ENCODE measurements at regions not wholly inside any gene's neighbourhood (a gene's known extent, or its start where the extent isn't known, plus 50 kb on each side); places are given as distances from the start of the nearest gene placed in this dataset.

- Histone ChIP-seq H3K4me3 (ENCODE audit: low read depth, low read length) (no peak overlapping the region), H2AFZ (ENCODE audit: insufficient read depth, low read length, poor library complexity) (no peak overlapping the region), H2AK5ac (ENCODE audit: low read length) (no peak overlapping the region), H4K8ac (ENCODE audit: low read depth, low read length) (no peak overlapping the region), H3K9ac (ENCODE audit: low read length) (no peak overlapping the region), H3K36me3 (ENCODE audit: control insufficient read depth in 1 of 2, insufficient read depth in 2 of 2, low read length in 2 of 2) (no peaks in the 10 kb centered on the region), H4K91ac (ENCODE audit: low read depth, low read length) (no peak overlapping the region), H3K4me1 (ENCODE audit: control insufficient read depth in 1 of 2, insufficient read depth in 2 of 2, low read length in 2 of 2) (peaks cover 0 to 5% of the 10 kb centered on the region in 2 experiments), H2BK12ac (ENCODE audit: low read length) (no peak overlapping the region), H3K18ac (ENCODE audit: low read length) (no peak overlapping the region), H3K79me1 (ENCODE audit: low read length) (no peaks in the 10 kb centered on the region), H3K4me2 (ENCODE audit: low read length) (no peak overlapping the region), H3K27ac (ENCODE audit: low read depth, low read length) (no peak overlapping the region), H3K79me2 (ENCODE audit: control insufficient read depth, insufficient read depth, low read length, poor library complexity) (no peaks in the 10 kb centered on the region), H3K4ac (ENCODE audit: low read depth, low read length) (no peak overlapping the region), H3K14ac (ENCODE audit: low read length) (no peak overlapping the region), H2BK120ac (ENCODE audit: insufficient read depth, low read length, poor library complexity) (no peak overlapping the region), H2BK5ac (ENCODE audit: low read depth, low read length, poor library complexity) (no peak overlapping the region), H3K27me3 (ENCODE audit: insufficient read depth, low read length) (no peaks in the 10 kb centered on the region), H3K23ac (ENCODE audit: low read length) (no peak overlapping the region), H4K12ac (ENCODE audit: low read depth, low read length) (no peak overlapping the region), H3K9me3 (ENCODE audit: insufficient read depth, low read depth, low read length) (no peaks in the 10 kb centered on the region)
- no CpG with 5 or more reads among the region's 2 CpGs for WGBS (ENCODE audit: extremely low coverage, insufficient coverage, insufficient read length)
- no peak for DNase-seq
Observed at GRCh38 chr15:39092761-39093160, 488.1 kb upstream of the THBS1 start.

GRCh38 chr15:39094116-39094515 is 486.8 kb upstream of the THBS1 start:
- Histone ChIP-seq H2BK12ac (ENCODE audit: low read length) (no peak overlapping the region), H4K91ac (ENCODE audit: low read depth, low read length) (no peak overlapping the region), H3K4ac (ENCODE audit: low read depth, low read length) (no peak overlapping the region), H2AFZ (ENCODE audit: insufficient read depth, low read length, poor library complexity) (no peak overlapping the region), H4K8ac (ENCODE audit: low read depth, low read length) (no peak overlapping the region), H3K79me1 (ENCODE audit: low read length) (no peaks in the 10 kb centered on the region), H3K27me3 (ENCODE audit: insufficient read depth, low read length) (no peaks in the 10 kb centered on the region), H3K23ac (ENCODE audit: low read length) (no peak overlapping the region), H2BK120ac (ENCODE audit: insufficient read depth, low read length, poor library complexity) (no peak overlapping the region), H4K12ac (ENCODE audit: low read depth, low read length) (no peak overlapping the region), H3K14ac (ENCODE audit: low read length) (no peak overlapping the region), H2AK5ac (ENCODE audit: low read length) (no peak overlapping the region), H3K9me3 (ENCODE audit: insufficient read depth, low read depth, low read length) (no peaks in the 10 kb centered on the region), H3K27ac (ENCODE audit: low read depth, low read length) (no peak overlapping the region), H3K4me3 (ENCODE audit: low read depth, low read length) (no peak overlapping the region), H3K4me1 (ENCODE audit: control insufficient read depth in 1 of 2, insufficient read depth in 2 of 2, low read length in 2 of 2) (peaks cover 0 to 5% of the 10 kb centered on the region in 2 experiments), H3K18ac (ENCODE audit: low read length) (no peak overlapping the region), H3K36me3 (ENCODE audit: control insufficient read depth in 1 of 2, insufficient read depth in 2 of 2, low read length in 2 of 2) (no peaks in the 10 kb centered on the region), H2BK5ac (ENCODE audit: low read depth, low read length, poor library complexity) (no peak overlapping the region), H3K79me2 (ENCODE audit: control insufficient read depth, insufficient read depth, low read length, poor library complexity) (no peaks in the 10 kb centered on the region), H3K9ac (ENCODE audit: low read length) (no peak overlapping the region), H3K4me2 (ENCODE audit: low read length) (no peak overlapping the region)
- no peak for DNase-seq

- Histone ChIP-seq H3K18ac (ENCODE audit: low read length) (no peak overlapping the region), H2BK12ac (ENCODE audit: low read length) (peak overlapping the region; percentile 61), H3K27ac (ENCODE audit: low read depth, low read length) (peak overlapping the region; percentile 57), H3K36me3 (ENCODE audit: control insufficient read depth in 1 of 2, insufficient read depth in 2 of 2, low read length in 2 of 2) (no peaks in the 10 kb centered on the region), H3K79me2 (ENCODE audit: control insufficient read depth, insufficient read depth, low read length, poor library complexity) (no peaks in the 10 kb centered on the region), H4K8ac (ENCODE audit: low read depth, low read length) (no peak overlapping the region), H3K4me1 (ENCODE audit: control insufficient read depth in 1 of 2, insufficient read depth in 2 of 2, low read length in 2 of 2) (peaks cover 0 to 5% of the 10 kb centered on the region in 2 experiments), H3K14ac (ENCODE audit: low read length) (no peak overlapping the region), H2AK5ac (ENCODE audit: low read length) (no peak overlapping the region), H2BK5ac (ENCODE audit: low read depth, low read length, poor library complexity) (no peak overlapping the region), H3K4me2 (ENCODE audit: low read length) (peak overlapping the region; percentile 35), H3K9me3 (ENCODE audit: insufficient read depth, low read depth, low read length) (no peaks in the 10 kb centered on the region), H3K9ac (ENCODE audit: low read length) (no peak overlapping the region), H3K4ac (ENCODE audit: low read depth, low read length) (no peak overlapping the region), H2BK120ac (ENCODE audit: insufficient read depth, low read length, poor library complexity) (no peak overlapping the region), H3K4me3 (ENCODE audit: low read depth, low read length) (no peak overlapping the region), H4K12ac (ENCODE audit: low read depth, low read length) (no peak overlapping the region), H3K23ac (ENCODE audit: low read length) (no peak overlapping the region), H3K79me1 (ENCODE audit: low read length) (no peaks in the 10 kb centered on the region), H3K27me3 (ENCODE audit: insufficient read depth, low read length) (no peaks in the 10 kb centered on the region), H4K91ac (ENCODE audit: low read depth, low read length) (no peak overlapping the region), H2AFZ (ENCODE audit: insufficient read depth, low read length, poor library complexity) (peak overlapping the region; percentile 45)
- WGBS (ENCODE audit: extremely low coverage, insufficient coverage, insufficient read length): no CpG with 5 or more reads among the region's 8 CpGs
- peak in 1 of 2 donors; percentile 24 for DNase-seq
Observed at GRCh38 chr15:39095218-39095879, 485.5 kb upstream of the THBS1 start.

- Histone ChIP-seq H3K79me2 (ENCODE audit: control insufficient read depth, insufficient read depth, low read length, poor library complexity) (no peaks in the 10 kb centered on the region), H3K9ac (ENCODE audit: low read length) (no peak overlapping the region), H4K91ac (ENCODE audit: low read depth, low read length) (no peak overlapping the region), H3K27me3 (ENCODE audit: insufficient read depth, low read length) (no peaks in the 10 kb centered on the region), H4K12ac (ENCODE audit: low read depth, low read length) (no peak overlapping the region), H3K79me1 (ENCODE audit: low read length) (no peaks in the 10 kb centered on the region), H3K4me1 (ENCODE audit: control insufficient read depth in 1 of 2, insufficient read depth in 2 of 2, low read length in 2 of 2) (peaks cover 0 to 5% of the 10 kb centered on the region in 2 experiments), H3K27ac (ENCODE audit: low read depth, low read length) (no peak overlapping the region), H2BK5ac (ENCODE audit: low read depth, low read length, poor library complexity) (no peak overlapping the region), H3K9me3 (ENCODE audit: insufficient read depth, low read depth, low read length) (no peaks in the 10 kb centered on the region), H2AFZ (ENCODE audit: insufficient read depth, low read length, poor library complexity) (no peak overlapping the region), H4K8ac (ENCODE audit: low read depth, low read length) (no peak overlapping the region), H3K4ac (ENCODE audit: low read depth, low read length) (no peak overlapping the region), H2BK12ac (ENCODE audit: low read length) (peak overlapping the region; percentile 5), H3K4me3 (ENCODE audit: low read depth, low read length) (no peak overlapping the region), H2BK120ac (ENCODE audit: insufficient read depth, low read length, poor library complexity) (no peak overlapping the region), H3K18ac (ENCODE audit: low read length) (no peak overlapping the region), H3K4me2 (ENCODE audit: low read length) (no peak overlapping the region), H3K23ac (ENCODE audit: low read length) (no peak overlapping the region), H2AK5ac (ENCODE audit: low read length) (no peak overlapping the region), H3K14ac (ENCODE audit: low read length) (no peak overlapping the region), H3K36me3 (ENCODE audit: control insufficient read depth in 1 of 2, insufficient read depth in 2 of 2, low read length in 2 of 2) (no peaks in the 10 kb centered on the region)
- WGBS (ENCODE audit: extremely low coverage, insufficient coverage, insufficient read length): no CpG with 5 or more reads among the region's 3 CpGs
- no peak for DNase-seq
Observed at GRCh38 chr15:39096608-39097205, 484.2 kb upstream of the THBS1 start.

Measured in trophoblast cell (in vitro differentiated cells and primary cell).